ENCODE measurements at regions not wholly inside any gene's neighbourhood (a gene's known extent, or its start where the extent isn't known, plus 50 kb on each side); places are given as distances from the start of the nearest gene placed in this dataset.
A peak's percentile ranks its signal among the peaks of the same experiment; 100 is the strongest.

- H3K4me1 ChIP-seq (ENCODE audit: control insufficient read depth, insufficient read depth, low read length) = no peaks in the 10 kb centered on the region
- H3K27me3 ChIP-seq (ENCODE audit: control insufficient read depth, insufficient read depth, low read length) = no peaks in the 10 kb centered on the region
- H3K36me3 ChIP-seq (ENCODE audit: control insufficient read depth, insufficient read depth, low read length) = no peaks in the 10 kb centered on the region
- DNase-seq = no peak
- no peak overlapping the region for H3K4me3 ChIP-seq (ENCODE audit: low read length)
- no peak overlapping the region for H3K27ac ChIP-seq (ENCODE audit: low read length)
- H3K9me3 ChIP-seq (replicated peaks; ENCODE audit: control insufficient read depth, low read depth, low read length) = no peaks in the 10 kb centered on the region
Observed at GRCh38 chr11:29584342-29584741, 432.5 kb downstream of the KCNA4 start.

- WGBS (ENCODE audit: insufficient coverage) = no CpG with 5 or more reads among the region's 2 CpGs
- no peak overlapping the region for H3K27ac ChIP-seq (ENCODE audit: low read length)
- H3K4me3 ChIP-seq (ENCODE audit: low read length) = no peak overlapping the region
- H3K9me3 ChIP-seq (replicated peaks; ENCODE audit: control insufficient read depth, low read depth, low read length) = no peaks in the 10 kb centered on the region
- H3K4me1 ChIP-seq (ENCODE audit: control insufficient read depth, insufficient read depth, low read length) = no peaks in the 10 kb centered on the region
- no peak for DNase-seq
- H3K36me3 ChIP-seq (ENCODE audit: control insufficient read depth, insufficient read depth, low read length) = no peaks in the 10 kb centered on the region
- no peaks in the 10 kb centered on the region for H3K27me3 ChIP-seq (ENCODE audit: control insufficient read depth, insufficient read depth, low read length)
Observed at GRCh38 chr11:29578806-29579205, 438.0 kb downstream of the KCNA4 start.

GRCh38 chr11:29564486-29564885, 452.3 kb downstream of the KCNA4 start:
- no peaks in the 10 kb centered on the region for H3K4me1 ChIP-seq (ENCODE audit: control insufficient read depth, insufficient read depth, low read length)
- H3K9me3 ChIP-seq (replicated peaks; ENCODE audit: control insufficient read depth, low read depth, low read length) = no peaks in the 10 kb centered on the region
- no peak overlapping the region for H3K27ac ChIP-seq (ENCODE audit: low read length)
- H3K4me3 ChIP-seq (ENCODE audit: low read length) = no peak overlapping the region
- DNase-seq = peak; percentile 2
- H3K36me3 ChIP-seq (ENCODE audit: control insufficient read depth, insufficient read depth, low read length) = no peaks in the 10 kb centered on the region
- no peaks in the 10 kb centered on the region for H3K27me3 ChIP-seq (ENCODE audit: control insufficient read depth, insufficient read depth, low read length)

DNA sequence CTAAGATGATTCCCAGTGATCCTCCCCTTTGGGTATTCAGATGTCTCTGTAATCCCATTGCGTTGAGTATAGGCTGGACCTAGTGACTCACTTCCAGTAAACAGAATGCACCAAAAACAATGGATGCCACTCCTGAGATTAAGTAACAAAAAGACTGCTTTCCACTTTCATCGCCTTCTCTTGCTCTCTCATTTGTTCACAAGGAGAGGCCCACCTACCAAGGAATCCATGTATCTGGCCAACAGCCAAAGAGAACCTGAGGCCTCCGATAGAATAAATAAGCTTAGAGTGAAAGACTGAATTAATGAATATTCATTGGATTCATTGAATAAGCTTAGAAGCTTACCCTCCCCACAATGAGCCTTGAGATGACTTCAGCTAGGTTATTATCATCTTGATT, 454.6 kb downstream of the KCNA4 start:
- H3K4me1 ChIP-seq (ENCODE audit: control insufficient read depth, insufficient read depth, low read length) = no peaks in the 10 kb centered on the region
- H3K36me3 ChIP-seq (ENCODE audit: control insufficient read depth, insufficient read depth, low read length) = no peaks in the 10 kb centered on the region
- H3K27me3 ChIP-seq (ENCODE audit: control insufficient read depth, insufficient read depth, low read length) = no peaks in the 10 kb centered on the region
- no peak for DNase-seq
- H3K27ac ChIP-seq (ENCODE audit: low read length) = no peak overlapping the region
- H3K4me3 ChIP-seq (ENCODE audit: low read length) = no peak overlapping the region
- H3K9me3 ChIP-seq (replicated peaks; ENCODE audit: control insufficient read depth, low read depth, low read length) = no peaks in the 10 kb centered on the region
- no CpG with 5 or more reads among the region's 3 CpGs for WGBS (ENCODE audit: insufficient coverage)

GRCh38 chr11:29553990-29554389, 462.8 kb downstream of the KCNA4 start:
- H3K4me3 ChIP-seq (ENCODE audit: low read length) = no peak overlapping the region
- no CpG with 5 or more reads among the region's 1 CpG for WGBS (ENCODE audit: insufficient coverage)
- H3K27me3 ChIP-seq (ENCODE audit: control insufficient read depth, insufficient read depth, low read length) = no peaks in the 10 kb centered on the region
- H3K9me3 ChIP-seq (replicated peaks; ENCODE audit: control insufficient read depth, low read depth, low read length) = peaks cover 2% of the 10 kb centered on the region
- no peak for DNase-seq
- H3K36me3 ChIP-seq (ENCODE audit: control insufficient read depth, insufficient read depth, low read length) = no peaks in the 10 kb centered on the region
- H3K4me1 ChIP-seq (ENCODE audit: control insufficient read depth, insufficient read depth, low read length) = no peaks in the 10 kb centered on the region
- no peak overlapping the region for H3K27ac ChIP-seq (ENCODE audit: low read length)

DNA sequence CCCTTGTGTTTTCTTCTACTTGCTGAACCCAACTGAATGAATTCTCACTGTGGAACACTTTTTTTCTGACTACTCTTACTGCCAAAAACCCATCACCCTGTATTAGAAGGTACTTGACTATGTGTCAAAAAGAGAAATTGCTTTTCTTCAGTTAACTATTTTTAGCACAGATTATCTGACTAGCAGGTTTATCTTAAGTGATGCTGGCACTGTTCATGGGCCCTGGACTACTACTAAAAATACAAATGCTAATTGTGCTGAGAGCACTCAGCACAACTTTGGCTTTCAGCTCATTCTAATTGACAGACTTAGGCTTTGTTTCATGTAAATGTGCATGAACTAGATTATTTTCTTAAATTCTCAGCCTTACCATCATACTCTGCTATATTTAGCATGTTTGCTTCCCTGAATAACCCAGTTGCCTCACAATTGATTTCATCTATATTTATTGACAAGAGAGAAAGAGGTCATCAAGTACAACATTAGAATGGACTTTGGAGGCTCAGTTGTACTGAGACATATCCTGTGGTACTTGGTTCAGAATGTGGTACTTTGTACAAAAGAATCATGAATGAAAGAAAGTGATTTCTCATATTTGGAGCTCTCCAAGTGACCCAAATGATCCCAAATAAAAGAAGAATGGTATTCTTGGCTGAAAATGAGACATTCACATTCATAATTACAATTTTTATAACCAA, 478.3 kb downstream of the KCNA4 start:
- H3K36me3 ChIP-seq (ENCODE audit: control insufficient read depth, insufficient read depth, low read length) = no peaks in the 10 kb centered on the region
- H3K4me1 ChIP-seq (ENCODE audit: control insufficient read depth, insufficient read depth, low read length) = no peaks in the 10 kb centered on the region
- no peak overlapping the region for H3K27ac ChIP-seq (ENCODE audit: low read length)
- no peaks in the 10 kb centered on the region for H3K27me3 ChIP-seq (ENCODE audit: control insufficient read depth, insufficient read depth, low read length)
- H3K9me3 ChIP-seq (replicated peaks; ENCODE audit: control insufficient read depth, low read depth, low read length) = no peaks in the 10 kb centered on the region
- no peak overlapping the region for H3K4me3 ChIP-seq (ENCODE audit: low read length)
- no peak for DNase-seq

DNA sequence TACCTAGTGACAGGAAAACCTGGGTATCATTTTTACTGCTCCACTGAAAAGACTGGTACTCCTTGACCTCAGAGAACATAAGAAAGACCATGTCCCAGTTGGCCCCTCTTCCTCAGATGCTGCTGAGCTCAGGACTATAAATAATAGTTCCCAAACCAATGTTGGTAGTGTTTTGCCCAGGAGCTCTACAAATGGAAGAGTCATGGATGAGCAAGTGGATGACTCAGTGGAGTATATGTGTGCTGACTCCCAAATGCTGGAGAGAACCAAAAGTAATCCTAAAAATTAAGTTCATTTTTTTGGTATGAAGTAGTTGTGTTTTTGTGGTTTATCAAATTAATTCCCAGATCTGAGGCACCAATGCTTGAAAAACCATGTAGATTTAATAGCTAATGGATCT, 482.0 kb downstream of the KCNA4 start:
- Histone ChIP-seq H3K27me3 (ENCODE audit: control insufficient read depth, insufficient read depth, low read length) (no peaks in the 10 kb centered on the region), H3K27ac (ENCODE audit: low read length) (no peak overlapping the region), H3K4me3 (ENCODE audit: low read length) (no peak overlapping the region), H3K36me3 (ENCODE audit: control insufficient read depth, insufficient read depth, low read length) (no peaks in the 10 kb centered on the region), H3K4me1 (ENCODE audit: control insufficient read depth, insufficient read depth, low read length) (no peaks in the 10 kb centered on the region), H3K9me3 (replicated peaks; ENCODE audit: control insufficient read depth, low read depth, low read length) (no peaks in the 10 kb centered on the region)
- DNase-seq = no peak

DNA sequence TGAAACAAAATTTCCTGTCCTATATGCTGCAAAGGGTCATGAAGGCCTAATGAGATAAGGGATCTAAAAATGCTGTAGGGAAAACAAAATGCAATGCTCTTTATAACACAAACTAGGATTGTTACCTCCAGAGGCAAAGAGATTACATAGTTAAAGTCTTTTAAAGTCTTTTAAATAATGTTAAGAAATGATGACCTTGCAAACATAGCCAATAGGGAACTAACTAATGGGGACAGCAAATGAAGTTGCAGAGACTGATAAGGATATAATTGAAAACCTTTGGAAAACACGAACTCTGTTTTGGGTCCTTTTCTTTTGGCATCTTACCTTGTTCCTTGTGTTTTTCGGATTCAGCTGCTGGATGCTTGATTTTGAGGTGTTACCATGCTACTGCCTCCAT, 485.9 kb downstream of the KCNA4 start:
- WGBS (ENCODE audit: insufficient coverage) = 83% methylated on average over 1 of the region's 2 CpGs
- Histone ChIP-seq H3K27ac (ENCODE audit: low read length) (no peak overlapping the region), H3K4me1 (ENCODE audit: control insufficient read depth, insufficient read depth, low read length) (no peaks in the 10 kb centered on the region), H3K27me3 (ENCODE audit: control insufficient read depth, insufficient read depth, low read length) (no peaks in the 10 kb centered on the region), H3K4me3 (ENCODE audit: low read length) (no peak overlapping the region), H3K36me3 (ENCODE audit: control insufficient read depth, insufficient read depth, low read length) (no peaks in the 10 kb centered on the region), H3K9me3 (replicated peaks; ENCODE audit: control insufficient read depth, low read depth, low read length) (peaks cover 2% of the 10 kb centered on the region)
- no peak for DNase-seq

GRCh38 chr11:29527391-29527936, 489.4 kb downstream of the KCNA4 start:
- Histone ChIP-seq H3K4me1 (ENCODE audit: control insufficient read depth, insufficient read depth, low read length) (no peaks in the 10 kb centered on the region), H3K27me3 (ENCODE audit: control insufficient read depth, insufficient read depth, low read length) (no peaks in the 10 kb centered on the region), H3K9me3 (replicated peaks; ENCODE audit: control insufficient read depth, low read depth, low read length) (peaks cover 13% of the 10 kb centered on the region), H3K4me3 (ENCODE audit: low read length) (no peak overlapping the region), H3K27ac (ENCODE audit: low read length) (no peak overlapping the region), H3K36me3 (ENCODE audit: control insufficient read depth, insufficient read depth, low read length) (no peaks in the 10 kb centered on the region)
- peak; percentile 58 for DNase-seq
- WGBS (ENCODE audit: insufficient coverage) = no CpG with 5 or more reads among the region's 3 CpGs

DNA sequence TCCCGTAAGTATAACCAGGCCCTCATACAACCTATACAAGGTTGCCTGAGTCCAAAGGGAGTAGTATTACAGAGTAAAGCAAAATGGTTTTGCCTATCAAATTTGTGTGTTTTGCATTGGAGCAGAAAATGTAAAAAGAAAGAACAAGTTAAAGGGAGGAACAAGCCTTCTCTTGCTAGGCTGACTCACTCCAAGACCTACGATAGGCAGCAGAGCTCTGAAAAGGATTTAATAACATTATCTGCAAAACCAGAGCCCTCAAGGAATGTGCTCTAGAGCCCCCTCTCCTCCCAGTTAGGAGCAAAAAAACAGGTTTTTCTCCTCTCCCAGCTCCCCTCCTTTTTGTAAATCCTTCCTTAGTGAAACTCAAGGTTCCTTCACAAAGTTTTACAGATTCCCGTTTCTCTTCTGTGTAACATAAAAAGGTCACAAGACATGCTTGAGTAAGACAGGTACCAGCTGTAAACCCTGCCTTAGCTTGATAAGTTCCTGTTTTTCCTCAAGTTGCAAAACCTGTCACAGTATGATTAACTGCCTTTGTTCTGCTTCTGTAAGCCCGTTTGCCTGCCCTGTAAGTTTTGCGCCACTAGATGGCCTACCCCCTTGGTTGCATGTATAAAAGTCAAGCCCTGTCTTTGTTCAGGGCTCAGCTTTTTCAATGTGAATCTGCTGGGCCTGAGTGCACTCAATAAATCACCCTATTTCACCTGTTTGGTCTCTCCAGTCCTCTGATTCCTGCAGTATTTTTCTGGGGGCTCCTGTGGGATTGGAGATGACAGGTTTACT, 498.2 kb downstream of the KCNA4 start:
- no peak overlapping the region for H3K27ac ChIP-seq (ENCODE audit: low read length)
- 43% methylated on average over 4 of the region's 5 CpGs for WGBS (ENCODE audit: insufficient coverage)

More for the DNA sequence above, 498.2 kb downstream of the KCNA4 start:
- Histone ChIP-seq H3K4me1 (ENCODE audit: control insufficient read depth, insufficient read depth, low read length) (no peaks in the 10 kb centered on the region), H3K27me3 (ENCODE audit: control insufficient read depth, insufficient read depth, low read length) (no peaks in the 10 kb centered on the region), H3K9me3 (replicated peaks; ENCODE audit: control insufficient read depth, low read depth, low read length) (peaks cover 33% of the 10 kb centered on the region), H3K4me3 (ENCODE audit: low read length) (no peak overlapping the region), H3K36me3 (ENCODE audit: control insufficient read depth, insufficient read depth, low read length) (no peaks in the 10 kb centered on the region)
- peak; percentile 3 for DNase-seq
